PC-3 (cell line): ENCODE measurements at regions not wholly inside any gene's neighbourhood (a gene's known extent, or its start where the extent isn't known, plus 50 kb on each side); places are given as distances from the start of the nearest gene placed in this dataset.

ENCODE experiments used
- ATAC-seq: fragments of 200-7000 bp; cut with Tn5 transposase; 2 replicates; pipeline ENCODE4 v1.9.1; 2020; ENCODE audit warnings: mild to moderate bottlenecking, moderate library complexity
- BruUV-seq: library from RNA; stranded (reverse); fragments of 400-500 nt; replicated peaks from 2 replicates; lab custom pipeline; 2021; lab: Mats Ljungman, UMichigan
- CTCF ChIA-PET: fragments of 300-600 bp; sonication (Branson Sonifier 250); formaldehyde crosslinking; loops from one replicate; lab custom pipeline; 2022; ENCODE audit warnings: antibody characterized with exemption; lab: Charles Lee
- POLR2A ChIA-PET: fragments of 300-600 bp; sonication (Branson Sonifier 250); formaldehyde crosslinking; loops from one replicate; lab custom pipeline; 2022; ENCODE audit warnings: antibody characterized with exemption; ENCODE audit not compliant: unreplicated experiment; lab: Charles Lee
- DNase-seq: peaks from one replicate; pipeline ENCODE4 v3.0.0-alpha.2; 2015
- H2AFZ ChIP-seq: fragments of 300-600 bp; sonication (generic); 2 replicates; pipeline ENCODE4 v1.6.0; 2016; ENCODE audit warnings: antibody characterized with exemption, low read length
- H3F3A ChIP-seq: fragments of 300-600 bp; sonication (generic); one replicate; pipeline ENCODE4 v1.6.0; 2017; ENCODE audit warnings: antibody characterized with exemption, low read length, control low read depth, mild to moderate bottlenecking; ENCODE audit not compliant: unreplicated experiment
- H3K27ac ChIP-seq: fragments of 300-600 bp; sonication (generic); 2 replicates; pipeline ENCODE4 v1.5.1; 2016; ENCODE audit warnings: mild to moderate bottlenecking, low read length
- H3K27me3 ChIP-seq: fragments of 300-600 bp; sonication (generic); 2 replicates; pipeline ENCODE4 v1.6.1; 2016; ENCODE audit warnings: low read length, mixed read lengths
- H3K36me3 ChIP-seq: fragments of 300-600 bp; sonication (generic); 2 replicates; pipeline ENCODE4 v1.6.1; 2016; ENCODE audit warnings: low read depth, mixed run types, low read length, mixed read lengths
- H3K4me1 ChIP-seq: fragments of 300-600 bp; sonication (generic); 2 replicates; pipeline ENCODE4 v1.5.1; 2016; ENCODE audit warnings: low read length; ENCODE audit not compliant: insufficient read depth
- H3K4me2 ChIP-seq: fragments of 300-600 bp; sonication (generic); 2 replicates; pipeline ENCODE4 v1.6.0; 2016; ENCODE audit warnings: low read length
- H3K4me3 ChIP-seq: fragments of 300-600 bp; sonication (generic); 2 replicates; pipeline ENCODE4 v1.5.1; 2016; ENCODE audit warnings: mild to moderate bottlenecking, low read length, mixed read lengths
- H3K79me2 ChIP-seq: fragments of 300-600 bp; sonication (generic); 2 replicates; pipeline ENCODE4 v1.6.1; 2017; ENCODE audit warnings: low read length, mixed read lengths
- H3K9ac ChIP-seq: fragments of 300-600 bp; sonication (generic); 2 replicates; pipeline ENCODE4 v1.6.0; 2016; ENCODE audit warnings: mild to moderate bottlenecking, low read length
- H3K9me2 ChIP-seq: fragments of 300-600 bp; sonication (generic); replicated peaks from 2 replicates; pipeline ENCODE4 v1.6.1; 2016; ENCODE audit warnings: mixed run types, low read length, mixed read lengths
- H3K9me3 ChIP-seq: fragments of 300-600 bp; sonication (generic); 2 replicates; pipeline ENCODE4 v1.6.1; 2016; ENCODE audit warnings: low read length, mixed read lengths
- H4K20me1 ChIP-seq: fragments of 300-600 bp; sonication (generic); 2 replicates; pipeline ENCODE4 v1.6.1; 2016; ENCODE audit warnings: low read length, mixed read lengths
- CTCF ChIP-seq: fragments of 300-600 bp; sonication (generic); conservative IDR thresholded peaks from 2 replicates; pipeline ENCODE4 v1.5.1; 2017; ENCODE audit warnings: antibody characterized with exemption, low read depth, mild to moderate bottlenecking, low read length
- EZH2 ChIP-seq: fragments of 300-600 bp; sonication (generic); IDR thresholded peaks from one replicate; pipeline ENCODE4 v1.6.1; 2017; ENCODE audit warnings: antibody characterized with exemption, mild to moderate bottlenecking, low read length; ENCODE audit not compliant: unreplicated experiment
- EZH2phosphoT487 ChIP-seq: fragments of 300-600 bp; sonication (generic); IDR thresholded peaks from 2 replicates; pipeline ENCODE4 v1.6.1; 2018; ENCODE audit warnings: mild to moderate bottlenecking, antibody characterized with exemption, low read length, borderline replicate concordance
- intact Hi-C: fragments of 100-400 bp; cut with micrococcal nuclease; formaldehyde crosslinking; loops from 2 replicates; pipeline ENCODE4 v1.9.0; 2023

- no peak overlapping the region for H2AFZ ChIP-seq
- H3K9me3 ChIP-seq, result no peaks in the 10 kb centered on the region
- H3K9ac ChIP-seq, result no peak overlapping the region
- no peaks in the 10 kb centered on the region for H3K36me3 ChIP-seq
- no peak overlapping the region for H3K4me2 ChIP-seq
- no peaks in the 10 kb centered on the region for H4K20me1 ChIP-seq
- intact Hi-C loops, result no loop called here
- TF ChIP-seq EZH2phosphoT487 (no peak), CTCF (no peak), EZH2 (no peak)
- H3K4me1 ChIP-seq, result no peaks in the 10 kb centered on the region
- DNase-seq (no peak), ATAC-seq (no peak)
- ChIA-PET CTCF (no interaction called here), POLR2A (no interaction called here)
- peaks cover 88% of the 10 kb centered on the region for H3K27me3 ChIP-seq
- H3F3A ChIP-seq, result no peaks in the 10 kb centered on the region
- H3K4me3 ChIP-seq, result no peak overlapping the region
- H3K9me2 ChIP-seq, result no peaks in the 10 kb centered on the region
- no TSS peak for BruUV-seq
- no peak overlapping the region for H3K27ac ChIP-seq
- H3K79me2 ChIP-seq, result no peaks in the 10 kb centered on the region
Observed at GRCh38 chr20:24799971-24800580, 149.0 kb upstream of the CST7 start.

GRCh38 chr20:24802286-24802820, 146.7 kb upstream of the CST7 start:
- Histone ChIP-seq H3K9me2 (no peaks in the 10 kb centered on the region), H3K27ac (no peak overlapping the region), H2AFZ (no peak overlapping the region), H3K4me3 (no peak overlapping the region), H3K9ac (no peak overlapping the region), H3K9me3 (no peaks in the 10 kb centered on the region), H3K36me3 (no peaks in the 10 kb centered on the region), H3F3A (no peaks in the 10 kb centered on the region), H3K79me2 (no peaks in the 10 kb centered on the region), H3K4me2 (no peak overlapping the region), H4K20me1 (no peaks in the 10 kb centered on the region), H3K4me1 (no peaks in the 10 kb centered on the region), H3K27me3 (peaks cover 78% of the 10 kb centered on the region)
- ATAC-seq (no peak), DNase-seq (no peak)
- intact Hi-C loops, result no loop called here
- CTCF ChIA-PET, result no interaction called here
- POLR2A ChIA-PET, result no interaction called here
- BruUV-seq, result no TSS peak
- TF ChIP-seq EZH2phosphoT487 (no peak), EZH2 (no peak), CTCF (no peak)

- no peak for ATAC-seq
- Histone ChIP-seq H3K27ac (no peak overlapping the region), H3K27me3 (peaks cover 63% of the 10 kb centered on the region), H2AFZ (no peak overlapping the region), H3K9ac (no peak overlapping the region), H3K79me2 (no peaks in the 10 kb centered on the region), H3K4me1 (no peaks in the 10 kb centered on the region), H3F3A (no peaks in the 10 kb centered on the region), H3K36me3 (no peaks in the 10 kb centered on the region), H3K4me2 (no peak overlapping the region), H3K9me3 (no peaks in the 10 kb centered on the region), H3K9me2 (no peaks in the 10 kb centered on the region), H3K4me3 (no peak overlapping the region), H4K20me1 (no peaks in the 10 kb centered on the region)
- CTCF ChIA-PET, result no interaction called here
- no peak for DNase-seq
- TF ChIP-seq EZH2 (no peak), EZH2phosphoT487 (no peak), CTCF (no peak)
- BruUV-seq, result no TSS peak
- POLR2A ChIA-PET, result no interaction called here
- intact Hi-C loops, result no loop called here
Observed at GRCh38 chr20:24804481-24805206, 144.4 kb upstream of the CST7 start.
